ENCODE measurements at regions not wholly inside any gene's neighbourhood (a gene's known extent, or its start where the extent isn't known, plus 50 kb on each side); places are given as distances from the start of the nearest gene placed in this dataset.

- TF ChIP-seq CTCF (IDR thresholded peaks at IDR 0.05; ENCODE audit: insufficient read depth, low read depth, low read length) (no peak), EZH2 (IDR thresholded peaks at IDR 0.05; ENCODE audit: insufficient read depth, low read length) (no peak)
Measured at GRCh38 chr1:4032571-4032970, 132.5 kb upstream of the C1orf174 start.
